ENCODE measurements at regions not wholly inside any gene's neighbourhood (a gene's known extent, or its start where the extent isn't known, plus 50 kb on each side); places are given as distances from the start of the nearest gene placed in this dataset.

DNA sequence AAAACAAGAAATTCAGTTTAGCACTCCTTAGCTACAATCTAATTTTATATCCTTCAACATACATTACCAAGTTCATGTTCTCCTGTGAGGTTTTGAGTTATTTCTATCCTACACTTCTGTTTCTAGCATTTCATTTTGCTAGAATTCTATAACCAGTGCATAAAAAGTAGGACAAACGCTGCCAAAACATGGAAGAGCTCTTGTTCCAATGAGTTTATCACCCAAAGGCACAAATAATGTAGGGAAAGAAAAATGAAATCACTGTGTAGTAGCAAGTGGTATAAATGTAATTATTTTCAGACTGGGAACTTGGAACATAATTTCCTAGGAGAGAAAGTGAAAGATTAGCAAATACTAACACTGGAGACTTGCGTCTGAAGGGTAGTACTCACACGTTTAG lies 413.3 kb upstream of the NRSN1 start:
- Histone ChIP-seq H3K79me2 (ENCODE audit: insufficient read depth, low read length) (no peaks in the 10 kb centered on the region), H3K36me3 (replicated peaks in 1 of 2; ENCODE audit: control insufficient read depth in 1 of 2, insufficient read depth in 2 of 2, low read length in 2 of 2) (no peaks in the 10 kb centered on the region), H3K4me1 (ENCODE audit: insufficient read depth, low read length) (no peaks in the 10 kb centered on the region), H3K4me2 (ENCODE audit: low read depth, low read length) (no peak overlapping the region), H3K27ac (ENCODE audit: extremely low read length, insufficient read depth, low read length) (no peak overlapping the region), H3K9ac (ENCODE audit: insufficient read depth, low read depth, low read length) (no peak overlapping the region), H3K9me3 (ENCODE audit: low read length) (no peaks in the 10 kb centered on the region), H4K20me1 (ENCODE audit: insufficient read depth, low read length) (no peaks in the 10 kb centered on the region), H3K4me3 (replicated peaks in 1 of 3; ENCODE audit: insufficient read depth in 1 of 3, low read depth in 2 of 3, low read length in 3 of 3) (no peak overlapping the region), H2AFZ (ENCODE audit: low read length) (no peak overlapping the region), H3K27me3 (ENCODE audit: control insufficient read depth in 1 of 2, insufficient read depth in 2 of 2, low read length in 2 of 2) (no peaks in the 10 kb centered on the region; a peak in 1 of 5 replicates)
- CTCF ChIA-PET (ENCODE audit: low intra/inter-chr PET ratio, low total read pairs) = no interaction called here
- in situ Hi-C loops (cut with HindIII; ENCODE audit: extremely low pct_ligation_motif_present, low pct_unique_long_range_greater_than_20kb) = no loop called here
- WGBS (ENCODE audit: low lambda C conversion rate) = 1% methylated on average over 3 of the region's 3 CpGs
- POLR2A ChIA-PET = no interaction called here
- DNase-seq (ENCODE audit: low spot score) (no peak), ATAC-seq (no peak), FAIRE-seq (no peak)
- TF ChIP-seq GLI4 (CRISPR knock-in tag; IDR thresholded peaks at IDR 0.05; ENCODE audit: borderline replicate concordance) = no peak
- no peak for TF ChIP-seq MXI1 (IDR thresholded peaks at IDR 0.05; ENCODE audit: borderline replicate concordance, low read depth, low read length)
- TF ChIP-seq LCORL (IDR thresholded peaks at IDR 0.05) = no peak
- no peak for TF ChIP-seq LCORL (CRISPR knock-in tag; IDR thresholded peaks at IDR 0.05)
- no peak for TF ChIP-seq SRSF4 (IDR thresholded peaks at IDR 0.05; ENCODE audit: low read depth, low read length, poor library complexity, severe bottlenecking)
- TF ChIP-seq SCMH1 (CRISPR knock-in tag; IDR thresholded peaks at IDR 0.05; ENCODE audit: borderline replicate concordance) = no peak
- TF ChIP-seq ZNF777 (CRISPR knock-in tag; IDR thresholded peaks at IDR 0.05) = no peak
- no peak for TF ChIP-seq XRCC5 (optimal IDR thresholded peaks at IDR 0.05; ENCODE audit: low read length)
- no peak for TF ChIP-seq GATAD2A (CRISPR knock-in tag; IDR thresholded peaks at IDR 0.05)
- no peak for TF ChIP-seq YEATS2 (CRISPR knock-in tag; IDR thresholded peaks at IDR 0.05; ENCODE audit: borderline replicate concordance)
- no peak for TF ChIP-seq FOSL2 (CRISPR knock-in tag; IDR thresholded peaks at IDR 0.05)
- TF ChIP-seq, protein P1, sequence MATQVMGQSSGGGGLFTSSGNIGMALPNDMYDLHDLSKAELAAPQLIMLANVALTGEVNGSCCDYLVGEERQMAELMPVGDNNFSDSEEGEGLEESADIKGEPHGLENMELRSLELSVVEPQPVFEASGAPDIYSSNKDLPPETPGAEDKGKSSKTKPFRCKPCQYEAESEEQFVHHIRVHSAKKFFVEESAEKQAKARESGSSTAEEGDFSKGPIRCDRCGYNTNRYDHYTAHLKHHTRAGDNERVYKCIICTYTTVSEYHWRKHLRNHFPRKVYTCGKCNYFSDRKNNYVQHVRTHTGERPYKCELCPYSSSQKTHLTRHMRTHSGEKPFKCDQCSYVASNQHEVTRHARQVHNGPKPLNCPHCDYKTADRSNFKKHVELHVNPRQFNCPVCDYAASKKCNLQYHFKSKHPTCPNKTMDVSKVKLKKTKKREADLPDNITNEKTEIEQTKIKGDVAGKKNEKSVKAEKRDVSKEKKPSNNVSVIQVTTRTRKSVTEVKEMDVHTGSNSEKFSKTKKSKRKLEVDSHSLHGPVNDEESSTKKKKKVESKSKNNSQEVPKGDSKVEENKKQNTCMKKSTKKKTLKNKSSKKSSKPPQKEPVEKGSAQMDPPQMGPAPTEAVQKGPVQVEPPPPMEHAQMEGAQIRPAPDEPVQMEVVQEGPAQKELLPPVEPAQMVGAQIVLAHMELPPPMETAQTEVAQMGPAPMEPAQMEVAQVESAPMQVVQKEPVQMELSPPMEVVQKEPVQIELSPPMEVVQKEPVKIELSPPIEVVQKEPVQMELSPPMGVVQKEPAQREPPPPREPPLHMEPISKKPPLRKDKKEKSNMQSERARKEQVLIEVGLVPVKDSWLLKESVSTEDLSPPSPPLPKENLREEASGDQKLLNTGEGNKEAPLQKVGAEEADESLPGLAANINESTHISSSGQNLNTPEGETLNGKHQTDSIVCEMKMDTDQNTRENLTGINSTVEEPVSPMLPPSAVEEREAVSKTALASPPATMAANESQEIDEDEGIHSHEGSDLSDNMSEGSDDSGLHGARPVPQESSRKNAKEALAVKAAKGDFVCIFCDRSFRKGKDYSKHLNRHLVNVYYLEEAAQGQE (IDR thresholded peaks at IDR 0.05; ENCODE audit: borderline replicate concordance in 1 of 2, low read depth in 1 of 2, low read length in 2 of 2) = no peak
- TF ChIP-seq NAIF1 (CRISPR knock-in tag; IDR thresholded peaks at IDR 0.05; ENCODE audit: borderline replicate concordance) = no peak
- no peak for TF ChIP-seq REXO4 (CRISPR knock-in tag; IDR thresholded peaks at IDR 0.05; ENCODE audit: borderline replicate concordance)
- no peak for TF ChIP-seq FOXP1 (IDR thresholded peaks at IDR 0.05)
- TF ChIP-seq FOXP1 (CRISPR knock-in tag; IDR thresholded peaks at IDR 0.05) = no peak
- TF ChIP-seq NFIC (IDR thresholded peaks at IDR 0.05; ENCODE audit: low read length) = no peak
- TF ChIP-seq, protein P2, sequence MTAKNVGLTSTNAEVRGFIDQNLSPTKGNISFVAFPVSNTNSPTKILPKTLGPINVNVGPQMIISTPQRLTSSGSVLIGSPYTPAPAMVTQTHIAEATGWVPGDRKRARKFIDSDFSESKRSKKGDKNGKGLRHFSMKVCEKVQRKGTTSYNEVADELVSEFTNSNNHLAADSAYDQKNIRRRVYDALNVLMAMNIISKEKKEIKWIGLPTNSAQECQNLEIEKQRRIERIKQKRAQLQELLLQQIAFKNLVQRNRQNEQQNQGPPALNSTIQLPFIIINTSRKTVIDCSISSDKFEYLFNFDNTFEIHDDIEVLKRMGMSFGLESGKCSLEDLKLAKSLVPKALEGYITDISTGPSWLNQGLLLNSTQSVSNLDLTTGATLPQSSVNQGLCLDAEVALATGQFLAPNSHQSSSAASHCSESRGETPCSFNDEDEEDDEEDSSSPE (CRISPR knock-in tag; IDR thresholded peaks at IDR 0.05) = no peak
- TF ChIP-seq, protein P3, sequence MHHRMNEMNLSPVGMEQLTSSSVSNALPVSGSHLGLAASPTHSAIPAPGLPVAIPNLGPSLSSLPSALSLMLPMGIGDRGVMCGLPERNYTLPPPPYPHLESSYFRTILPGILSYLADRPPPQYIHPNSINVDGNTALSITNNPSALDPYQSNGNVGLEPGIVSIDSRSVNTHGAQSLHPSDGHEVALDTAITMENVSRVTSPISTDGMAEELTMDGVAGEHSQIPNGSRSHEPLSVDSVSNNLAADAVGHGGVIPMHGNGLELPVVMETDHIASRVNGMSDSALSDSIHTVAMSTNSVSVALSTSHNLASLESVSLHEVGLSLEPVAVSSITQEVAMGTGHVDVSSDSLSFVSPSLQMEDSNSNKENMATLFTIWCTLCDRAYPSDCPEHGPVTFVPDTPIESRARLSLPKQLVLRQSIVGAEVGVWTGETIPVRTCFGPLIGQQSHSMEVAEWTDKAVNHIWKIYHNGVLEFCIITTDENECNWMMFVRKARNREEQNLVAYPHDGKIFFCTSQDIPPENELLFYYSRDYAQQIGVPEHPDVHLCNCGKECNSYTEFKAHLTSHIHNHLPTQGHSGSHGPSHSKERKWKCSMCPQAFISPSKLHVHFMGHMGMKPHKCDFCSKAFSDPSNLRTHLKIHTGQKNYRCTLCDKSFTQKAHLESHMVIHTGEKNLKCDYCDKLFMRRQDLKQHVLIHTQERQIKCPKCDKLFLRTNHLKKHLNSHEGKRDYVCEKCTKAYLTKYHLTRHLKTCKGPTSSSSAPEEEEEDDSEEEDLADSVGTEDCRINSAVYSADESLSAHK (CRISPR knock-in tag; IDR thresholded peaks at IDR 0.05; ENCODE audit: borderline replicate concordance) = no peak
- no TSS peak for BruUV-seq (replicated peaks)
- intact Hi-C loops (cut with micrococcal nuclease; ENCODE audit: unreplicated experiment) = no loop called here

Measured in HepG2 (cell line).